HG03196 (cell line): ENCODE measurements at regions not wholly inside any gene's neighbourhood (a gene's known extent, or its start where the extent isn't known, plus 50 kb on each side); places are given as distances from the start of the nearest gene placed in this dataset.
"Not testable (repeated sequence)": the region's sequence is repeated elsewhere in the genome, so short reads cannot be mapped to it uniquely, and the experiment has no call there.

ENCODE experiments used
- ATAC-seq: cut with Tn5 transposase; IDR thresholded peaks from one replicate; pipeline ENCODE4 v1.9.1; 2021; ENCODE audit not compliant: unreplicated experiment

GRCh38 chr4:4116901-4117300 is 109.8 kb downstream of the OTOP1 start:
- not testable (repeated sequence) for ATAC-seq

GRCh38 chr4:4134368-4134767 is 92.4 kb downstream of the OTOP1 start:
- not testable (repeated sequence) for ATAC-seq

GRCh38 chr4:4136621-4137020 is 90.1 kb downstream of the OTOP1 start:
- ATAC-seq = not testable (repeated sequence)
